IPS-NIHi11 (cell line): ENCODE measurements at regions not wholly inside any gene's neighbourhood (a gene's known extent, or its start where the extent isn't known, plus 50 kb on each side); places are given as distances from the start of the nearest gene placed in this dataset.
A peak's percentile ranks its signal among the peaks of the same experiment; 100 is the strongest.
"Not testable (repeated sequence)": the region's sequence is repeated elsewhere in the genome, so short reads cannot be mapped to it uniquely, and the experiment has no call there.

ENCODE experiments used
- DNase-seq: peaks from one replicate; pipeline ENCODE4 v3.0.0; 2012; ENCODE audit warnings: mixed read lengths, low spot score

- DNase-seq: no peak
These were observed 511.1 kb upstream of the UBE2E2 start for GRCh38 chr3:22691856-22692628.

- DNase-seq: no peak
These were observed 502.3 kb upstream of the UBE2E2 start for GRCh38 chr3:22700876-22701275.

- no peak for DNase-seq
These were observed 499.0 kb upstream of the UBE2E2 start for GRCh38 chr3:22704166-22704565.

- no peak for DNase-seq
These were observed 498.4 kb upstream of the UBE2E2 start for GRCh38 chr3:22704571-22705354.

- DNase-seq: not testable (repeated sequence)
These were observed 496.2 kb upstream of the UBE2E2 start for GRCh38 chr3:22706922-22707321.

- no peak for DNase-seq
These were observed 489.2 kb upstream of the UBE2E2 start for GRCh38 chr3:22713936-22714335.

GRCh38 chr3:22714749-22715148, 488.4 kb upstream of the UBE2E2 start:
- no peak for DNase-seq

GRCh38 chr3:22720596-22720995, 482.5 kb upstream of the UBE2E2 start:
- DNase-seq: no peak

GRCh38 chr3:22724420-22724819, 478.7 kb upstream of the UBE2E2 start:
- no peak for DNase-seq

GRCh38 chr3:22728406-22728805, 474.7 kb upstream of the UBE2E2 start:
- DNase-seq: no peak

GRCh38 chr3:22729212-22729611, 473.9 kb upstream of the UBE2E2 start:
- no peak for DNase-seq

GRCh38 chr3:22729981-22730380, 473.1 kb upstream of the UBE2E2 start:
- peak; percentile 14 for DNase-seq

- no peak for DNase-seq
These were observed 472.4 kb upstream of the UBE2E2 start for GRCh38 chr3:22730701-22731100.

- no peak for DNase-seq
These were observed 471.2 kb upstream of the UBE2E2 start for GRCh38 chr3:22731901-22732300.

GRCh38 chr3:22732641-22733040, 470.5 kb upstream of the UBE2E2 start:
- no peak for DNase-seq

- no peak for DNase-seq
These were observed 468.9 kb upstream of the UBE2E2 start for GRCh38 chr3:22734207-22734606.

GRCh38 chr3:22734756-22735155, 468.4 kb upstream of the UBE2E2 start:
- no peak for DNase-seq

GRCh38 chr3:22735373-22735772, 467.8 kb upstream of the UBE2E2 start:
- DNase-seq: no peak

GRCh38 chr3:22743386-22743785, 459.7 kb upstream of the UBE2E2 start:
- not testable (repeated sequence) for DNase-seq

- no peak for DNase-seq
These were observed 457.8 kb upstream of the UBE2E2 start for GRCh38 chr3:22745321-22745720.

GRCh38 chr3:22746221-22746620, 456.9 kb upstream of the UBE2E2 start:
- DNase-seq: no peak

GRCh38 chr3:22748453-22749045, 454.6 kb upstream of the UBE2E2 start:
- no peak for DNase-seq
